ENCODE measurements at regions not wholly inside any gene's neighbourhood (a gene's known extent, or its start where the extent isn't known, plus 50 kb on each side); places are given as distances from the start of the nearest gene placed in this dataset.

- H3K27ac ChIP-seq: no peak overlapping the region
- H3K79me2 ChIP-seq: no peaks in the 10 kb centered on the region
- no peaks in the 10 kb centered on the region for H3K36me3 ChIP-seq (ENCODE audit: control insufficient read depth, insufficient read depth, low read length)
- H3K4me3 ChIP-seq (ENCODE audit: low read depth, low read length): no peak overlapping the region
- H3K4me1 ChIP-seq: no peaks in the 10 kb centered on the region
- H3K27me3 ChIP-seq (ENCODE audit: control insufficient read depth, insufficient read depth, low read length): no peaks in the 10 kb centered on the region
- H2AFZ ChIP-seq: no peak overlapping the region
- TF ChIP-seq CTCF (IDR thresholded peaks at IDR 0.05): no peak
- H3K9ac ChIP-seq: no peak overlapping the region
- no peaks in the 10 kb centered on the region for H3K9me3 ChIP-seq (ENCODE audit: control insufficient read depth, low read length)
- H3K4me2 ChIP-seq (ENCODE audit: low read length): no peak overlapping the region
Observed at GRCh38 chr1:34415140-34415539, 238.4 kb downstream of the C1orf94 start.

GRCh38 chr1:34418166-34418565 lies 241.5 kb downstream of the C1orf94 start:
- no peaks in the 10 kb centered on the region for H3K36me3 ChIP-seq (ENCODE audit: control insufficient read depth, insufficient read depth, low read length)

GRCh38 chr1:34419663-34420136 lies 243.0 kb downstream of the C1orf94 start:
- H3K79me2 ChIP-seq: no peaks in the 10 kb centered on the region
- H3K9me3 ChIP-seq (ENCODE audit: control insufficient read depth, low read length): no peaks in the 10 kb centered on the region
- no peak for TF ChIP-seq CTCF (IDR thresholded peaks at IDR 0.05)
- H3K27ac ChIP-seq: no peak overlapping the region
- H3K27me3 ChIP-seq (ENCODE audit: control insufficient read depth, insufficient read depth, low read length): no peaks in the 10 kb centered on the region
- no peak overlapping the region for H3K9ac ChIP-seq
- H3K4me1 ChIP-seq: no peaks in the 10 kb centered on the region
- no peak overlapping the region for H3K4me3 ChIP-seq (ENCODE audit: low read depth, low read length)
- H2AFZ ChIP-seq: no peak overlapping the region
- H3K4me2 ChIP-seq (ENCODE audit: low read length): no peak overlapping the region
- H3K36me3 ChIP-seq (ENCODE audit: control insufficient read depth, insufficient read depth, low read length): no peaks in the 10 kb centered on the region

More at GRCh38 chr1:34418166-34418565, 241.5 kb downstream of the C1orf94 start:
- H3K27ac ChIP-seq: no peak overlapping the region
- no peak overlapping the region for H2AFZ ChIP-seq
- H3K4me1 ChIP-seq: no peaks in the 10 kb centered on the region
- no peak overlapping the region for H3K4me2 ChIP-seq (ENCODE audit: low read length)
- H3K4me3 ChIP-seq (ENCODE audit: low read depth, low read length): no peak overlapping the region
- H3K79me2 ChIP-seq: no peaks in the 10 kb centered on the region
- H3K9me3 ChIP-seq (ENCODE audit: control insufficient read depth, low read length): no peaks in the 10 kb centered on the region
- H3K9ac ChIP-seq: no peak overlapping the region
- H3K27me3 ChIP-seq (ENCODE audit: control insufficient read depth, insufficient read depth, low read length): no peaks in the 10 kb centered on the region
- TF ChIP-seq CTCF (IDR thresholded peaks at IDR 0.05): no peak

GRCh38 chr1:34425046-34425445 lies 248.3 kb downstream of the C1orf94 start:
- no peak for TF ChIP-seq CTCF (IDR thresholded peaks at IDR 0.05)

GRCh38 chr1:34425785-34426184 lies 249.1 kb downstream of the C1orf94 start:
- no peak for TF ChIP-seq CTCF (IDR thresholded peaks at IDR 0.05)
- Histone ChIP-seq H3K9ac (no peak overlapping the region), H2AFZ (no peak overlapping the region), H3K27ac (no peak overlapping the region), H3K4me3 (ENCODE audit: low read depth, low read length) (no peak overlapping the region), H3K36me3 (ENCODE audit: control insufficient read depth, insufficient read depth, low read length) (no peaks in the 10 kb centered on the region), H3K9me3 (ENCODE audit: control insufficient read depth, low read length) (no peaks in the 10 kb centered on the region), H3K4me2 (ENCODE audit: low read length) (no peak overlapping the region), H3K4me1 (no peaks in the 10 kb centered on the region), H3K79me2 (no peaks in the 10 kb centered on the region), H3K27me3 (ENCODE audit: control insufficient read depth, insufficient read depth, low read length) (no peaks in the 10 kb centered on the region)

More at GRCh38 chr1:34425046-34425445, 248.3 kb downstream of the C1orf94 start:
- H3K4me1 ChIP-seq: no peaks in the 10 kb centered on the region
- no peak overlapping the region for H3K4me3 ChIP-seq (ENCODE audit: low read depth, low read length)
- no peak overlapping the region for H2AFZ ChIP-seq
- no peaks in the 10 kb centered on the region for H3K79me2 ChIP-seq
- no peaks in the 10 kb centered on the region for H3K36me3 ChIP-seq (ENCODE audit: control insufficient read depth, insufficient read depth, low read length)
- no peaks in the 10 kb centered on the region for H3K27me3 ChIP-seq (ENCODE audit: control insufficient read depth, insufficient read depth, low read length)
- no peaks in the 10 kb centered on the region for H3K9me3 ChIP-seq (ENCODE audit: control insufficient read depth, low read length)
- H3K4me2 ChIP-seq (ENCODE audit: low read length): no peak overlapping the region
- H3K27ac ChIP-seq: no peak overlapping the region
- no peak overlapping the region for H3K9ac ChIP-seq

All from parathyroid adenoma (tissue), 2 donors.